HepG2 (cell line): ENCODE measurements at regions not wholly inside any gene's neighbourhood (a gene's known extent, or its start where the extent isn't known, plus 50 kb on each side); places are given as distances from the start of the nearest gene placed in this dataset.

Experiments used
- ATAC-seq: fragments of 200-7000 bp; cut with Tn5 transposase; 3 replicates; pipeline ENCODE4 v1.9.1; 2020; ENCODE audit warnings: mild to moderate bottlenecking, moderate library complexity
- BruUV-seq: library from RNA; stranded (reverse); fragments of 400-500 nt; replicated peaks from 2 replicates; lab custom pipeline; 2021; lab: Mats Ljungman, UMichigan
- CTCF ChIA-PET: fragments of 300-600 bp; formaldehyde crosslinking; extraction: SDS; loops from one replicate; lab custom pipeline; 2021; ENCODE audit warnings: low total read pairs, inconsistent platforms, low intra/inter-chr PET ratio; lab: Yijun Ruan, JAX
- POLR2A ChIA-PET: fragments of 350-600 bp; sonication (Branson Sonifier 250); formaldehyde crosslinking; loops from one replicate; lab custom pipeline; 2020; ENCODE audit warnings: antibody characterized with exemption, inconsistent platforms; lab: Yijun Ruan, JAX
- DNase-seq: peaks from one replicate; pipeline ENCODE4 v3.0.0-alpha.2; 2015; ENCODE audit warnings: low spot score
- FAIRE-seq: peaks from 3 replicates; lab custom pipeline; 2011; peaks lifted over from hg19 to GRCh38; lab: Jason Lieb, UNC
- H2AFZ ChIP-seq: one replicate; pipeline ENCODE4 v1.6.1; 2011; ENCODE audit warnings: low read length, inconsistent platforms
- H3K27ac ChIP-seq: fragments of 300-600 bp; 3 replicates; pipeline ENCODE4 v1.8.0; 2011; ENCODE audit warnings: mixed run types, mild to moderate bottlenecking, mixed read lengths, low read length, inconsistent platforms; ENCODE audit not compliant: insufficient read depth; ENCODE audit errors: extremely low read length
- H3K27me3 ChIP-seq, 2 experiments: fragments of 200-600 bp in 1 of 2; 2 replicates in 1 of 2; 3 replicates in 1 of 2; pipeline versions ENCODE4 v1.6.0 to v1.8.0; 2011; ENCODE audit warnings: low read length in 2 of 2, mild to moderate bottlenecking in 2 of 2, moderate library complexity in 2 of 2, inconsistent platforms in 1 of 2; ENCODE audit not compliant: insufficient read depth in 2 of 2, control insufficient read depth in 1 of 2
- H3K36me3 ChIP-seq, 2 experiments: fragments of 200-600 bp in 1 of 2; replicated peaks in 1 of 2; 2 replicates in 1 of 2; 3 replicates in 1 of 2; pipeline versions ENCODE4 v1.5.1 to v1.8.0; 2011; ENCODE audit warnings: low read length in 2 of 2, inconsistent platforms in 1 of 2; ENCODE audit not compliant: insufficient read depth in 2 of 2, control insufficient read depth in 1 of 2
- H3K4me1 ChIP-seq: 2 replicates; pipeline ENCODE4 v1.5.1; 2012; ENCODE audit warnings: low read length, inconsistent platforms; ENCODE audit not compliant: insufficient read depth
- H3K4me2 ChIP-seq: 2 replicates; pipeline ENCODE4 v1.6.0; 2011; ENCODE audit warnings: low read depth, low read length, inconsistent platforms
- H3K4me3 ChIP-seq, 3 experiments: fragments of 200-600 bp in 1 of 3; sonication (generic), shearing (Covaris generic) in 1 of 3; replicated peaks in 1 of 3; 2 replicates each; pipeline ENCODE4 v1.5.1; 2011 to 2016; ENCODE audit warnings: low read length in 3 of 3, inconsistent platforms in 2 of 3, low read depth in 2 of 3, mild to moderate bottlenecking in 2 of 3, control low read depth in 1 of 3, mixed read lengths in 1 of 3; ENCODE audit not compliant: insufficient read depth in 1 of 3
- H3K79me2 ChIP-seq: one replicate; pipeline ENCODE4 v1.6.1; 2011; ENCODE audit warnings: low read length, inconsistent platforms; ENCODE audit not compliant: insufficient read depth
- H3K9ac ChIP-seq: 2 replicates; pipeline ENCODE4 v1.6.0; 2011; ENCODE audit warnings: mild to moderate bottlenecking, low read depth, low read length, inconsistent platforms; ENCODE audit not compliant: insufficient read depth
- H3K9me3 ChIP-seq: 2 replicates; pipeline ENCODE4 v1.5.1; 2012; ENCODE audit warnings: mild to moderate bottlenecking, low read length
- H4K20me1 ChIP-seq: 2 replicates; pipeline ENCODE4 v1.6.0; 2011; ENCODE audit warnings: inconsistent platforms, mild to moderate bottlenecking, low read length, moderate library complexity; ENCODE audit not compliant: insufficient read depth
- ETV6 ChIP-seq: sonication (generic); formaldehyde crosslinking; conservative IDR thresholded peaks from 2 replicates; pipeline ENCODE4 v1.4.0; 2020; ENCODE audit warnings: missing genetic modification reagents
- HMGA1 ChIP-seq: sonication (generic); formaldehyde crosslinking; conservative IDR thresholded peaks from 2 replicates; pipeline ENCODE4 v1.4.0; 2020; ENCODE audit warnings: missing genetic modification reagents
- HNF4G ChIP-seq, 2 experiments: sonication (generic) in 1 of 2; formaldehyde crosslinking in 1 of 2; IDR thresholded peaks; 2 replicates each; pipeline versions ENCODE4 v1.4.0 to v1.6.1; 2011 to 2020; ENCODE audit warnings: borderline replicate concordance in 2 of 2, low read depth in 2 of 2, mild to moderate bottlenecking in 2 of 2, low read length in 1 of 2, missing genetic modification reagents in 1 of 2, moderate library complexity in 1 of 2
- KDM1A ChIP-seq: IDR thresholded peaks from 2 replicates; pipeline ENCODE4 v1.6.1; 2016; ENCODE audit warnings: missing compliant biosample characterization
- KDM3A ChIP-seq: IDR thresholded peaks from 2 replicates; pipeline ENCODE4 v1.6.1; 2018; ENCODE audit warnings: low read depth, missing compliant biosample characterization
- KMT2B ChIP-seq: IDR thresholded peaks from 2 replicates; pipeline ENCODE4 v1.6.1; 2016; ENCODE audit warnings: missing genetic modification reagents, missing compliant biosample characterization
- MEF2D ChIP-seq: sonication (generic); formaldehyde crosslinking; IDR thresholded peaks from 2 replicates; pipeline ENCODE4 v1.5.1; 2020; ENCODE audit warnings: mild to moderate bottlenecking, missing genetic modification reagents
- NR1H2 ChIP-seq: sonication (generic); formaldehyde crosslinking; IDR thresholded peaks from 2 replicates; pipeline ENCODE4 v1.8.1; 2022; ENCODE audit warnings: low read depth, missing genetic modification reagents, borderline replicate concordance
- RNF219 ChIP-seq: sonication (generic); formaldehyde crosslinking; IDR thresholded peaks from 2 replicates; pipeline ENCODE4 v1.5.0; 2020; ENCODE audit warnings: mild to moderate bottlenecking, missing genetic modification reagents
- ZNF235 ChIP-seq: sonication (generic); formaldehyde crosslinking; IDR thresholded peaks from 2 replicates; pipeline ENCODE4 v1.8.1; 2023; ENCODE audit warnings: mild to moderate bottlenecking, missing genetic modification reagents, borderline replicate concordance
- ZNF343 ChIP-seq: sonication (generic); formaldehyde crosslinking; IDR thresholded peaks from 2 replicates; pipeline ENCODE4 v1.4.0; 2020; ENCODE audit warnings: mild to moderate bottlenecking, missing genetic modification reagents
- ZNF83 ChIP-seq: sonication (generic); formaldehyde crosslinking; IDR thresholded peaks from 2 replicates; pipeline ENCODE4 v1.4.0; 2020; ENCODE audit warnings: missing genetic modification reagents, mild to moderate bottlenecking, borderline replicate concordance
- WGBS: methylation state at CpG from one replicate; pipeline ENCODE4 v1.1.6; 2017; ENCODE audit warnings: low lambda C conversion rate; 5-methylcytosine and 5-hydroxymethylcytosine counted together
- in situ Hi-C: cut with HindIII; loops from 2 replicates; pipeline ENCODE4 v1.10.0; 2017; ENCODE audit warnings: low pct_unique_long_range_greater_than_20kb; ENCODE audit not compliant: extremely low pct_ligation_motif_present
- intact Hi-C: fragments of 100-400 bp; cut with micrococcal nuclease; formaldehyde crosslinking; loops from one replicate; pipeline ENCODE4 v1.10.0; 2022; ENCODE audit not compliant: unreplicated experiment

- Histone ChIP-seq H3K4me3 (no peak overlapping the region), H3K27ac (no peak overlapping the region), H3K79me2 (no peaks in the 10 kb centered on the region), H3K36me3 (no peaks in the 10 kb centered on the region), H4K20me1 (no peaks in the 10 kb centered on the region), H3K4me1 (no peaks in the 10 kb centered on the region), H2AFZ (no peak overlapping the region), H3K9ac (no peak overlapping the region), H3K9me3 (peaks cover 98% of the 10 kb centered on the region), H3K4me2 (no peak overlapping the region), H3K27me3 (no peaks in the 10 kb centered on the region)
- no peak for FAIRE-seq
- TF ChIP-seq HNF4G (IDR thresholded peaks at IDR 0.05; ENCODE audit: borderline replicate concordance, low read depth, low read length) (no peak), HNF4G (CRISPR knock-in tag; IDR thresholded peaks at IDR 0.05; ENCODE audit: borderline replicate concordance, low read depth) (no peak), NR1H2 (CRISPR knock-in tag) (no peak), MEF2D (CRISPR knock-in tag) (no peak), ZNF235 (CRISPR knock-in tag) (no peak), ETV6 (CRISPR knock-in tag) (no peak), KMT2B (CRISPR knock-in tag) (no peak), ZNF343 (CRISPR knock-in tag) (no peak), KDM1A (CRISPR knock-in tag) (no peak), RNF219 (CRISPR knock-in tag) (no peak), ZNF83 (CRISPR knock-in tag) (no peak), KDM3A (no peak), HMGA1 (CRISPR knock-in tag) (no peak)
- ChIA-PET CTCF (no interaction called here), POLR2A (no interaction called here)
- WGBS = 0% methylated on average over 1 of the region's 1 CpG
- in situ Hi-C loops (no loop called here), intact Hi-C loops (no loop called here)
- BruUV-seq = no TSS peak
- DNase-seq = no peak
- no peak for ATAC-seq
Observed at GRCh38 chr17:70919241-70919640, 749.9 kb downstream of the KCNJ2 start.
